GM12892 (cell line): ENCODE measurements at regions not wholly inside any gene's neighbourhood (a gene's known extent, or its start where the extent isn't known, plus 50 kb on each side); places are given as distances from the start of the nearest gene placed in this dataset.
"Not testable (repeated sequence)": the region's sequence is repeated elsewhere in the genome, so short reads cannot be mapped to it uniquely, and the experiment has no call there.

Source experiments
- DNase-seq: peaks from one replicate; pipeline ENCODE4 v3.0.0; 2011; ENCODE audit not compliant: insufficient read length
- FAIRE-seq: peaks from 2 replicates; lab custom pipeline; 2011; peaks lifted over from hg19 to GRCh38; lab: Jason Lieb, UNC
- POLR2A ChIP-seq: IDR thresholded peaks from 2 replicates; pipeline ENCODE4 v1.6.1; 2011; ENCODE audit warnings: low read depth, low read length, control low read depth
- POLR2AphosphoS5 ChIP-seq: IDR thresholded peaks from 2 replicates; pipeline ENCODE4 v1.6.1; 2011; ENCODE audit warnings: low read depth, low read length, control low read depth
- TAF1 ChIP-seq: IDR thresholded peaks from 2 replicates; pipeline ENCODE4 v1.6.1; 2011; ENCODE audit warnings: low read depth, mild to moderate bottlenecking, control low read depth, low read length, borderline replicate concordance

- not testable (repeated sequence) for DNase-seq, FAIRE-seq
Observed at GRCh38 chr7:103244865-103245264, 52.4 kb upstream of the PMPCB start.

GRCh38 chr7:103240806-103241205, 56.4 kb upstream of the PMPCB start:
- FAIRE-seq (no peak), DNase-seq (no peak)
- TF ChIP-seq POLR2A (no peak), POLR2AphosphoS5 (no peak), TAF1 (no peak)

GRCh38 chr7:103235824-103236223, 61.4 kb upstream of the PMPCB start:
- FAIRE-seq, DNase-seq: not testable (repeated sequence)

GRCh38 chr7:103234877-103235276, 62.4 kb upstream of the PMPCB start:
- not testable (repeated sequence) for DNase-seq, FAIRE-seq

- peak; percentile 57 for FAIRE-seq
- DNase-seq: not testable (repeated sequence)
Observed at GRCh38 chr7:103227787-103228186, 69.4 kb upstream of the PMPCB start.

- DNase-seq, FAIRE-seq: not testable (repeated sequence)
Observed at GRCh38 chr7:103225798-103226197, 71.4 kb upstream of the PMPCB start.

GRCh38 chr7:103223065-103223464, 74.2 kb upstream of the NAPEPLD start:
- DNase-seq, FAIRE-seq: not testable (repeated sequence)

GRCh38 chr7:103211049-103211448, 62.1 kb upstream of the NAPEPLD start:
- DNase-seq, FAIRE-seq: not testable (repeated sequence)

- not testable (repeated sequence) for DNase-seq
Observed at GRCh38 chr7:103199191-103199590, 50.3 kb upstream of the NAPEPLD start.

More at GRCh38 chr7:103199191-103199590, 50.3 kb upstream of the NAPEPLD start:
- FAIRE-seq: not testable (repeated sequence)
